Testis (tissue), 2 donors: ENCODE measurements at regions not wholly inside any gene's neighbourhood (a gene's known extent, or its start where the extent isn't known, plus 50 kb on each side); places are given as distances from the start of the nearest gene placed in this dataset.

Experiments used
- CTCF ChIP-seq, 3 experiments: fragments of 450-650 bp in 2 of 3; fragments of 200-600 bp in 1 of 3; sonication (generic) in 1 of 3; IDR thresholded peaks; one replicate each; pipeline ENCODE4 v1.5.1; 2016 to 2019; ENCODE audit warnings: antibody characterized with exemption in 3 of 3, mild to moderate bottlenecking in 2 of 3, moderate library complexity in 1 of 3
- POLR2A ChIP-seq: fragments of 450-650 bp; IDR thresholded peaks from one replicate; pipeline ENCODE4 v1.6.1; 2017; ENCODE audit warnings: antibody characterized with exemption, mild to moderate bottlenecking, moderate library complexity

- TF ChIP-seq CTCF (IDR thresholded peaks at IDR 0.05) (no peak), POLR2A (no peak)
Measured at GRCh38 chr20:52530571-52530970, 339.0 kb upstream of the ZFP64 start.
